Stimulated activated CD4-positive, alpha-beta T cell treated with anti-CD3 and anti-CD28 coated beads, Interleukin-2, amount 100 ng/mL, for 24 hours (primary cell): ENCODE measurements at regions not wholly inside any gene's neighbourhood (a gene's known extent, or its start where the extent isn't known, plus 50 kb on each side); places are given as distances from the start of the nearest gene placed in this dataset.

Experiments
- DNase-seq, 2 donors: peaks; one replicate each; pipeline ENCODE4 v3.0.0-alpha.2; 2020

DNA sequence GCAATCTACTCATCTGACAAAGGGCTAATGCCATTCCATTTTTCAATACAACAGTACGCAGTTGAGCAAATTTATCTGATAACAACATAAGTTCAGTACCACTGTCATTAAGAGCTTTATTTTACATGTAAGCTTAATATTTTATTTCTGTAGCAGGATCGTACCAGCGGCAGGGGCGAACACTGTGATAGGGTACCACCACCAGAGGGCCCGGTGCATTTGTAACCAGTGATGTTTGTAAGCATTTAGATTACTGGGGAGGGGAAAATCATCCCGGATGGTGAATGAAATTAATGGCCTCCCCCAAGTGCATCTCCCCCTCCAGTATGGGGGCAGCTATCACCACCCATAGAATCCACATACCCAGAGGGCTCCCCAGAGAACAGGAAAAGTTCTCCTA is 179.0 kb downstream of the ADGRA3 start:
- DNase-seq, result no peak

GRCh38 chr4:22334155-22334554 is 181.7 kb downstream of the ADGRA3 start:
- DNase-seq, result no peak

GRCh38 chr4:22324422-22324821 is 191.4 kb downstream of the ADGRA3 start:
- DNase-seq, result no peak

GRCh38 chr4:22323691-22324090 is 192.2 kb downstream of the ADGRA3 start:
- DNase-seq, result no peak

DNA sequence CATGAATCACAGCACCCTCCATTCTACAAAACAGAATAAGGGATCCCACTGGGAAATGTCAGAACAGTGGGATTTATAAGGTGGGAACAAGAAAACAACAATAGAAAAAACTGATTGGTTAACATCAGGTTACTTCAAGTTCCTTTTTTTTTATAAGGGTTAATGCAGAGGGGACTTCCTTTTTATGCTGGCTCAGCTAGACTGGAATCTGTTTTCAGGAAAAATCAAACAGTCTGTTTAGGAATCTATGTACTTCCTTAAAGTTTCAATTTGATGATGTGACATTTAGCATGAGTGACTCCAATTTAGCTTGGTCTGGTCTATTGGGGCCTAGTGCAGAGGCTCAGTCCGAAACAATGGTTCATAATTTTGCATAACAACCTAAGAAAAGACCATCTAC is 192.9 kb downstream of the ADGRA3 start:
- DNase-seq, result no peak

DNA sequence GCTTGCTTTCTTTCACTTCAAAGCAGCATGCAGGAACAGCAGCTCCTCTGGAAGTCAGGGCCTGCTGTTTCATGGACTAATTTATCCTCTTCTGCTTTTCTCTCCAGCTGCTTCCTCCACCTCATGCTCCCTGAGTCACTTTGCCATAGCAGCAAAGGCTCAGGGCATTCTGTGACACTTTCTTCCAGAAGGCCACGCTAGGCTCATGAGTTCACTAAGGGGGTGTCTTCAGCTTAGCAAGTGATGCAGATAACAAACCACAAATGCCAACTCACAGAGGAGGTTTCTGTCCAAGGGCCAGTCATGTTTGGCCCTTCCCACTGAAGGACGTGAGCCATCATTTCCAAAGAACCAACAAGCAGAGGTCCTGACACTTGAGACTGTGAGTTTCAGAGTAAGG is 200.2 kb downstream of the ADGRA3 start:
- DNase-seq, result no peak

GRCh38 chr4:22313976-22314375 is 201.9 kb downstream of the ADGRA3 start:
- DNase-seq, result no peak

GRCh38 chr4:22312113-22312512 is 203.8 kb downstream of the ADGRA3 start:
- DNase-seq, result no peak

DNA sequence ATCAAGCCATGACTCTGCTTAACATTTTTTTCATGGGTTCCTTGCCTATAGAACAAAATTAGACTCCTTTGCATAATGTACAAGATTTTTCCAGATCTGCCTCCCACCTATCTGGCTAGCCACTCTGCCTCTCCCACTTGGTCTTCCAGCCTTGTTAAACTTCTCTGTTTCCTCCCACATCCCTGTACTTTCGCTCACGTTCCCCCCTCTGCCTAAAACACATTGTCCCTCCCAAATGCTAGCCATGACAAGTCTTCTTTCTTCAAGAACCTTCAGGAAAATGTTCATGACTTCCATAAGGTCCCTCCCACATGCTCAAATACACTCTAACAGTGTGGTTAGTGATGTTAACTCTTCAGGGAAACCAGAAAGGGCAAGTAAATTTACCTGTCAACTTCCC is 214.6 kb downstream of the ADGRA3 start:
- DNase-seq, result no peak

- no peak for DNase-seq
These were observed 216.2 kb downstream of the ADGRA3 start for GRCh38 chr4:22299678-22300077.

DNA sequence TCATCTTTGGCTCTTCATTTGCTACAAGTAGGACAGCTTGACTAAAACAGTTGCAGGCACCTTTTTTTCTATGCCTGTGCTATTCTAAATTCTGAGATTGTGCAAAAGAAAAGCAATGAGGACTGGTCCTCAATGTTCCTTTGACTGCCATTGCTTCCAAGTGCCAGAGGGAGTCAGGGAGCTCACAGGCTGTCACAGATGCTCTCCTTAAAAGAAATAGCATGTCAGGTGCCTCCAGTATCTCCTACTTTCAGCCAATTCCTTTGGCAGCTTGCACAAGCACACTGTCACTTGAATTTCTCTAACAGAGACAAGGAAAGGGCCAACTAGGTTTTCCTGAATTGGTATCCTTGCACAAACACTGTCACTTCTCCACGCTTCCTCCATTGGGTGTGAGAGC is 228.2 kb downstream of the ADGRA3 start:
- no peak for DNase-seq

- no peak for DNase-seq
These were observed 247.4 kb downstream of the ADGRA3 start for GRCh38 chr4:22268350-22269025.

DNA sequence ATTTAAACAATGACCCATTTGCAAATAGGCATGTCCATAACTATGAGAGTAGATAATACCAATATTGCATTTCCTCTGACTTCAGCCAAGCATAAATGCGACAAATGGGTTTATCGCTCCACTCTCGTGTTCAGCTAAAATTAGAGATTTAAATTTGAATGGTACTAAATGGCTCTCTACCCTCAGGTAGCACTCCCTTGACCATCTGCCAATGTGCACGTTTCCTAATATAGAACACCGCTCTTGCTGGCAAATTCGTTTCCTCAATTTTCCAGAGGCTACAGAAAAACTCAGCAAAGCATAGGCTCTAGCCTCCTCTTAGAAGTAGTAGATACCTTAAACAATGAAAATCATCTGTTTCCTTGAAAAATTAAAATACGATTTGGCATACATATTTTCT is 251.6 kb downstream of the ADGRA3 start:
- DNase-seq, result no peak

GRCh38 chr4:22253431-22253830 is 262.4 kb downstream of the ADGRA3 start:
- DNase-seq, result no peak

DNA sequence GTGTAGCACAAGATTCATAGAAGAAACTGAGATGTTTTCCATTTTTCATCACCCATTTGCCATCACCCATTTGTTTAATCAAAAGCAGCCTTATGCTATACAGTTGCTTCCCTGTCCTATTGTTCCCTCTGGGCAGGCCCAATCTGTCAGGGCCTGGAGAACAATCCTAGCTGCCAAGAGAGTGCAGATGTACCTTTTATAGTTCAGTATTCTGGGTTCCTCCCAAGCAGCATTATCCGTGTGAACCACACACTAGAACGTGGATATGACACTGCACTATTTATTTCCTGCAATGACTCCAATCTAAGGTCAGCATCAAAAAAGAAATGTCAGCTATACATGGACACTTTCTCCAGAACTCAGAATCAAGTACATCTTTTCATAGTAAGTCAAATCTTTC is 269.0 kb downstream of the ADGRA3 start:
- DNase-seq, result no peak

- no peak for DNase-seq
These were observed 270.6 kb downstream of the ADGRA3 start for GRCh38 chr4:22245294-22245693.

DNA sequence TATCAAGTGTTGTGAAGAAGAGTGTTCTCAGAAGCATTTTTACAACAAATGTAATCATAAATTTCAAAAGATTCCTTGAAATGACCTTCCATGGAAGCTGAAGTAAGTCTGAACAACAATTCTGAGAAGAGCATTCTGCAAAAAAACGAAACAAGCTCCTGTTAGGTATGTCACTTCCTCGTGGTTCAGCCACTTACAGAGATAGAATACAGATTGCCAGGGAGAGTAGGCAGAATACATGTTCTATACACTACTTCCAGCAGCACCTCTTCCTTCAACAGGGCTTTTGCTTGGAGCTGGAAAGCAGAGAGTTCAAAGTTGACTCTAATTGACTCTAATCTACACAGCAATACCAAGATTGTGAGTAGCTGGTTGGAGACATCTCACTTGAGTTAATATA is 274.5 kb downstream of the ADGRA3 start:
- no peak for DNase-seq

- no peak for DNase-seq
These were observed 275.1 kb downstream of the ADGRA3 start for GRCh38 chr4:22240814-22241213.

- no peak for DNase-seq
These were observed 277.1 kb downstream of the ADGRA3 start for GRCh38 chr4:22238742-22239141.

GRCh38 chr4:22237846-22238494 is 277.9 kb downstream of the ADGRA3 start:
- no peak for DNase-seq

DNA sequence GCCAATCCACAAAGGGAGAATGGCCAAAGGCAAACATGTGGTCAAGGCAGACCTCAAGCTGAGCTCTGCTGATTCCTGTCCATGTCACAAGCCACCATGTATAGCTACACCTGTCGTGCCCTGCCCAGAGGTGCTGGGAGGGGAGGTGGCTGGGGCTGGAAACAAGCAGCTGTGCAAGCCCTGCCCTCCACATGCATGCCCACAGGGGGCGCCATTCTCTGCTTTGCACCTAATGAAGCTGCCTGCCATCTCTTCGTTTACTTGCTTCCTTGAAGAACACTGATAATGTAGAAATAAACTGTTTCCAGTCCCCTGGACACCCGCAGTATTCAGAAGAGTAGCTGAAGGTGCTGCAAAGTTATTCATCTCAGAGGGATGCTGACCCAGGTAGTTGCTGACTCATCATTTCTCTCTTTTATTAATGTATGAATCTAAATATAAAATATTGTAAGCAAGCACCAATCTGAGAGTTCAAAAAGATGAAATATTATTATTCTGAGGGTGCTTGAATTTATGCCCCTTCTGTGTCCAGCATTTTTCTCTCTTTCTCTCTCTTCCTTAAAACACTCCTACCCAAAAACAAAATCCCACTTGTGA is 278.6 kb downstream of the ADGRA3 start:
- peak; percentile 43 to 63 for DNase-seq

DNA sequence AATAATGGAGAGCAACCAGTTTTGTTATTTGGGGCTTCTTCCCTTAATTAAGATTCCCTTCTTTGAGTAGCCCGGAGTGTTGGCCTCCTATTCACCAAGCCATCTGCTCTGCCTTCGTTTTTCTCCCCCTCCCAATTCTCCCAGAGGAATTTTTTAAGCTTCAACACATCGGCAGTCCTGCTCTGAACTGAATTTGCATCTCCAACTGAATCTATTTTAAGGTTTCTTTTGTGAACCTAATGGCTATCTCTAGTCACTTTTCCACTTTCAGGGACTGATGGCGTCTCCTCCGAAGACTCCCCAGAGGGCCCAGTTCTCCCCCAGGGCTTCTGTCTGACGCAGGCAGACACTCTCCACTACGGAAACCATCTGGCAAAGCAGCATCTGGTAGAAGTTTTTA is 280.2 kb downstream of the ADGRA3 start:
- no peak for DNase-seq

GRCh38 chr4:22233230-22233629 is 282.6 kb downstream of the ADGRA3 start:
- no peak for DNase-seq

GRCh38 chr4:22220965-22221364 is 272.4 kb upstream of the KCNIP4 start:
- DNase-seq, result no peak

DNA sequence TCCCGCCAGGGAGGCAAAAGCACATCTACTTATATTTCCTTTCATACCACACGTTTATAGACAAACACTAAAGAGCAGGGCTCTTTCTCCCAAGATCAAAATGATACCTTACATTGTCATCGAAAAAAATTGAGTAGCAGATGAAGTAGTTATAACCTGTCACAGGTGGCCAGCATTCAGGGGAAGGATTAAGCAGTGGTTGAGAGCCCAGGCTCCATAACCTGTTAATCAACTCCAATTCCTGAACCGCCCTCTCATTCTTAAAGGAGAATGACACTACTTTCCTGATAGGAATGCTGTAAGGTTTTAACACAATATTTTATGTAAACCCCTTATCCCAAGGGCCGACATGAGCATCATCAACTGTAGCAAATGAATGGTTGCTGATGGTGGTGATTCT is 268.9 kb upstream of the KCNIP4 start:
- no peak for DNase-seq
